SU-DHL-6 (cell line): ENCODE measurements at regions not wholly inside any gene's neighbourhood (a gene's known extent, or its start where the extent isn't known, plus 50 kb on each side); places are given as distances from the start of the nearest gene placed in this dataset.

Source experiments
- H2AFZ ChIP-seq: fragments of 200-600 bp; sonication (generic); 2 replicates; pipeline ENCODE4 v1.6.1; 2014; ENCODE audit warnings: low read depth, mild to moderate bottlenecking, moderate library complexity, mixed read lengths, antibody characterized with exemption, low read length; ENCODE audit not compliant: severe bottlenecking
- H3F3A ChIP-seq: fragments of 200-600 bp; shearing (Covaris generic); 2 replicates; pipeline ENCODE4 v1.6.0; 2016; ENCODE audit warnings: antibody characterized with exemption, mild to moderate bottlenecking; ENCODE audit not compliant: insufficient read depth
- H3K27ac ChIP-seq: fragments of 200-600 bp; sonication (generic); 2 replicates; pipeline ENCODE4 v1.5.1; 2016; ENCODE audit warnings: low read depth, mild to moderate bottlenecking, low read length, moderate library complexity, mixed read lengths
- H3K27me3 ChIP-seq: fragments of 200-600 bp; sonication (generic), shearing (Covaris generic); 2 replicates; pipeline ENCODE4 v1.6.0; 2014; ENCODE audit warnings: mild to moderate bottlenecking, low read length
- H3K36me3 ChIP-seq: fragments of 200-600 bp; sonication (generic); 2 replicates; pipeline ENCODE4 v1.6.1; 2014; ENCODE audit warnings: mild to moderate bottlenecking, low read length, mixed read lengths
- H3K4me2 ChIP-seq: fragments of 300-600, 200-600 bp; shearing (Covaris generic), sonication (generic); 2 replicates; pipeline ENCODE4 v1.6.0; 2014; ENCODE audit warnings: low read length, low read depth, mild to moderate bottlenecking; ENCODE audit not compliant: poor library complexity, severe bottlenecking
- H3K4me3 ChIP-seq: fragments of 200-600 bp; sonication (generic); 2 replicates; pipeline ENCODE4 v1.5.1; 2014; ENCODE audit warnings: antibody characterized with exemption, low read length, mild to moderate bottlenecking, mixed read lengths; ENCODE audit not compliant: insufficient read depth, poor library complexity, severe bottlenecking
- H3K79me2 ChIP-seq: fragments of 200-600 bp; sonication (generic); 2 replicates; pipeline ENCODE4 v1.6.1; 2014; ENCODE audit warnings: mild to moderate bottlenecking, low read length, moderate library complexity; ENCODE audit not compliant: insufficient read depth
- H3K9ac ChIP-seq: fragments of 200-600 bp; sonication (generic); 2 replicates; pipeline ENCODE4 v1.7.0; 2014; ENCODE audit warnings: mild to moderate bottlenecking, low read length
- H3K9me2 ChIP-seq: fragments of 200-600 bp; sonication (generic); replicated peaks from 2 replicates; pipeline ENCODE4 v1.6.1; 2014; ENCODE audit warnings: low read length; ENCODE audit not compliant: insufficient read depth
- H3K9me3 ChIP-seq: fragments of 200-600 bp; sonication (generic); 2 replicates; pipeline ENCODE4 v1.6.1; 2014; ENCODE audit warnings: low read length, mixed read lengths; ENCODE audit not compliant: insufficient read depth
- H4K20me1 ChIP-seq: fragments of 200-600 bp; sonication (generic); 2 replicates; pipeline ENCODE4 v1.6.1; 2014; ENCODE audit warnings: low read depth, mild to moderate bottlenecking, antibody characterized with exemption, low read length, moderate library complexity, mixed read lengths
- CTCF ChIP-seq: fragments of 200-600 bp; sonication (generic); IDR thresholded peaks from one replicate; pipeline ENCODE4 v1.5.1; 2017; ENCODE audit warnings: antibody characterized with exemption, mild to moderate bottlenecking, low read length, moderate library complexity; ENCODE audit not compliant: insufficient read depth, poor library complexity, severe bottlenecking
- EZH2phosphoT487 ChIP-seq: fragments of 200-600 bp; sonication (generic), shearing (Covaris generic); conservative IDR thresholded peaks from 2 replicates; pipeline ENCODE4 v1.6.1; 2018; ENCODE audit warnings: mild to moderate bottlenecking, antibody characterized with exemption, low read length, moderate library complexity, mixed read lengths

GRCh38 chr11:115925568-115926090, 421.4 kb upstream of the CADM1 start:
- TF ChIP-seq EZH2phosphoT487 (no peak), CTCF (no peak)
- Histone ChIP-seq H4K20me1 (no peaks in the 10 kb centered on the region), H2AFZ (no peak overlapping the region), H3F3A (0 out of 2 replicates have a peak, but pooled peaks cover 9% of the 10 kb centered on the region), H3K9ac (no peak overlapping the region), H3K9me2 (no peaks in the 10 kb centered on the region), H3K36me3 (no peaks in the 10 kb centered on the region), H3K4me3 (no peak overlapping the region), H3K27me3 (no peaks in the 10 kb centered on the region), H3K79me2 (no peaks in the 10 kb centered on the region), H3K4me2 (no peak overlapping the region), H3K9me3 (no peaks in the 10 kb centered on the region), H3K27ac (no peak overlapping the region)

- Histone ChIP-seq H2AFZ (no peak overlapping the region), H3K4me3 (no peak overlapping the region), H3K9ac (no peak overlapping the region), H3K9me3 (no peaks in the 10 kb centered on the region), H3K27me3 (no peaks in the 10 kb centered on the region), H3K27ac (no peak overlapping the region), H3F3A (0 out of 2 replicates have a peak, but pooled peaks cover 5% of the 10 kb centered on the region), H3K9me2 (no peaks in the 10 kb centered on the region), H3K4me2 (no peak overlapping the region), H4K20me1 (no peaks in the 10 kb centered on the region), H3K79me2 (no peaks in the 10 kb centered on the region), H3K36me3 (no peaks in the 10 kb centered on the region)
- TF ChIP-seq CTCF (no peak), EZH2phosphoT487 (no peak)
Observed at GRCh38 chr11:115924744-115925567, 420.7 kb upstream of the CADM1 start.

- no peaks in the 10 kb centered on the region for H3K9me3 ChIP-seq
- no peak overlapping the region for H3K4me2 ChIP-seq
- H4K20me1 ChIP-seq = no peaks in the 10 kb centered on the region
- H3K4me3 ChIP-seq = no peak overlapping the region
- H3K36me3 ChIP-seq = no peaks in the 10 kb centered on the region
- H3K9me2 ChIP-seq = no peaks in the 10 kb centered on the region
- H3F3A ChIP-seq = no peaks in the 10 kb centered on the region
- H3K9ac ChIP-seq = no peak overlapping the region
- TF ChIP-seq CTCF (no peak), EZH2phosphoT487 (no peak)
- no peaks in the 10 kb centered on the region for H3K79me2 ChIP-seq
- no peak overlapping the region for H3K27ac ChIP-seq
- H3K27me3 ChIP-seq = no peaks in the 10 kb centered on the region
- no peak overlapping the region for H2AFZ ChIP-seq
Observed at GRCh38 chr11:115922876-115923275, 418.7 kb upstream of the CADM1 start.
